GM12874 (cell line): ENCODE measurements at regions not wholly inside any gene's neighbourhood (a gene's known extent, or its start where the extent isn't known, plus 50 kb on each side); places are given as distances from the start of the nearest gene placed in this dataset.

ENCODE experiments used
- TF ChIP-seq, protein P1 (sequence below): IDR thresholded peaks from 2 replicates; pipeline ENCODE4 v1.5.1; 2011; ENCODE audit warnings: low read depth, mild to moderate bottlenecking, control low read depth, low read length, moderate library complexity; ENCODE audit not compliant: insufficient read depth

DNA sequence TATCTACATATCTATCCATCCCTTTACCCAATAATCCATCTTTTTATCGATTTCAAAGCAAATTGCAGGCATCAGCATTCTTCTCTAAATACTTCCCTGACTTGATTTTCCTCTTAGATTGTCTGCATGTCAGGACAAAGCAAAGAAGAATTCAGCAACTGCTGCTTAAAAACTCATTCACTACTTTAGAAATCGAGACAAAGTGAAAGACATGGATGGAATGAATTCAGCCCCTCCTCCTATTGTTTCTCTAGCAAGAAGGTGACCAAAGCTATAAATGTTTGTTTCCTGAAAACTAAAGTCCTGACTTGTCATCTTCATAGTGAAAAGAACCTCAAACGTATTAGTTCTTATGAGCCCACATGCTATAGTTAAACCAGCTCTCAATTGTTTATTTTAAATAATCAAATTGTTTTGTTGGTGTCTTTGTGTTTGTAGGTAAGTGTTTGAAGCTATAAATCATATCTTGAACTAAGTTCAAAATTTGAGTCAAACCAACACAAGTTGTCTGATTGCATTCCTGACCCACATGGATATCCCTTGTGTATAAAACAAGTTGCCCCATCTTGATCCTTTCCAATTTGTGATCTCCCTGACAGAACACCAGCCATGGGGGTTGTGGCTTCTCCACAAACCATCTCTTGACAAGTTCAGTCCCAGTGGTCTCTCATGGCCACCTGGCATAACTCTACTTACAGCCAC, 58.6 kb upstream of the ARHGAP5 start:
- TF ChIP-seq, protein P1, sequence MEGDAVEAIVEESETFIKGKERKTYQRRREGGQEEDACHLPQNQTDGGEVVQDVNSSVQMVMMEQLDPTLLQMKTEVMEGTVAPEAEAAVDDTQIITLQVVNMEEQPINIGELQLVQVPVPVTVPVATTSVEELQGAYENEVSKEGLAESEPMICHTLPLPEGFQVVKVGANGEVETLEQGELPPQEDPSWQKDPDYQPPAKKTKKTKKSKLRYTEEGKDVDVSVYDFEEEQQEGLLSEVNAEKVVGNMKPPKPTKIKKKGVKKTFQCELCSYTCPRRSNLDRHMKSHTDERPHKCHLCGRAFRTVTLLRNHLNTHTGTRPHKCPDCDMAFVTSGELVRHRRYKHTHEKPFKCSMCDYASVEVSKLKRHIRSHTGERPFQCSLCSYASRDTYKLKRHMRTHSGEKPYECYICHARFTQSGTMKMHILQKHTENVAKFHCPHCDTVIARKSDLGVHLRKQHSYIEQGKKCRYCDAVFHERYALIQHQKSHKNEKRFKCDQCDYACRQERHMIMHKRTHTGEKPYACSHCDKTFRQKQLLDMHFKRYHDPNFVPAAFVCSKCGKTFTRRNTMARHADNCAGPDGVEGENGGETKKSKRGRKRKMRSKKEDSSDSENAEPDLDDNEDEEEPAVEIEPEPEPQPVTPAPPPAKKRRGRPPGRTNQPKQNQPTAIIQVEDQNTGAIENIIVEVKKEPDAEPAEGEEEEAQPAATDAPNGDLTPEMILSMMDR: no peak

- TF ChIP-seq, protein P1: no peak
These were observed 57.8 kb upstream of the ARHGAP5 start for GRCh38 chr14:32019276-32019675.

- TF ChIP-seq, protein P1: no peak
These were observed 56.2 kb upstream of the ARHGAP5 start for GRCh38 chr14:32020882-32021281.

- TF ChIP-seq, protein P1: no peak
These were observed 55.8 kb upstream of the ARHGAP5 start for GRCh38 chr14:32021341-32021740.

DNA sequence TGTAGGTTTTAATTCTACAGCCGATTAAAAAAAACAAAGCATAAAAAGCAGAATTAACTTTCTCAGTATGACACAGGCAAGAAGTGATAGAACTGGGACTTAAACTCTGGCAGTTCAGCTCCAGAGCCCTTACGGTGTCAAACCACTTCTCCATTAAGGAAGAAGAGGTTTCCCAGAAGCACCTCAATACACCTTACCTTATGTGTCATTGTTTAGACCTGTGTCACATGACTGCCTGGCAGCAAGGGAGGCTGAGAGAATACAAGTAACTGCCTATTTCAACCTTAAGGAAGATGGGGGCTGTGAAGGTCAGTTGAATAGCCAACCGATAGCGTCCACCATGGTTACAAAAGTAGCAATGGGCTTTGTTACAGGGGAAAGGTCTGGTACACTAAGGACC, 54.6 kb upstream of the ARHGAP5 start:
- TF ChIP-seq, protein P1: no peak

DNA sequence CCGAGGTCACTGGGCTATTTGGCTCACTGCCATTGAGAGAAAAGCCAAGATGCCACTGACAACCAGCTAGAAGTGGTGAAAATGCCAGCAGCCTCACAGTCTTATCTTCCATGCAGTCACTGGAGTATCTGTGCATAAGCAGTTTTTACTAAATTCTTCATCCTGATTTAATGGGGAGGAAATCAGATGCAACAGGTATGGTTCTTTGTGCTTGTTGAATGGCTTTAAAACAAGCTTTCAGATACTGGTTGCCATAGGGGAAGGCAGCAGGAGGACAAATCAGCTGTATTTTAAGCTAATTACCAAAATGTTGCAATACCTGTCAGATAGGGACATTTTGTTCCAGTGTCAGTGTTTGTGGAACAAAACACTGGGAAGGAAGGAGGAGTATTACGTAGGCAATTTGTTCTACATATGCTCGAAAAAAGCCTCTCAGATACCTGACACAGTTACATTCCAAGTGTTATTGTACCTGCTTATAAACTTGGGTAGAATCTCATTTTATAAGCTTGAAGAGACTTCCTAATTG, 54.1 kb upstream of the ARHGAP5 start:
- TF ChIP-seq, protein P1: no peak

DNA sequence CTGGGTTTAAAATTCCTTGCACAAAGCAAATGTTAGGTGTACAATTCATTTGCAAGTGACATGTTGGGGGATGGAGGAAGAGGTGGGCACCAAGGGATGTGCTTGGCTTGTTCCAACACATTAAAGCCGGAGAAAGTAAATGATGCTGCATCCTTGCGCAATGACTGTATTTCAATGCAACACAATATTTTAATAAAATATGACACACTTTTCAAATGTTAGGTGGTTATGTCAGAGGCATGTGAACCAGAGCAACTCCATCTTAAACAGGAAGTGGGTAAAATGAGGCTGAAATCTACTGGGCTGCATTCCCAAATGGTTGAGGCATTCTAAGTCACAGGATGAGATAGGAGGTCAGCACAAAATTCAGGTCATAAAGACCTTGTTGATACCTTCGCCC, 53.6 kb upstream of the ARHGAP5 start:
- TF ChIP-seq, protein P1: no peak
